ENCODE measurements at regions not wholly inside any gene's neighbourhood (a gene's known extent, or its start where the extent isn't known, plus 50 kb on each side); places are given as distances from the start of the nearest gene placed in this dataset.

GRCh38 chr2:120444691-120445240 lies 98.8 kb downstream of the INHBB start:
- TF ChIP-seq SIN3A (IDR thresholded peaks at IDR 0.05; ENCODE audit: borderline replicate concordance, insufficient read depth, low read length): no peak
- TF ChIP-seq POLR2AphosphoS5 (IDR thresholded peaks at IDR 0.05; ENCODE audit: low read depth, low read length): no peak
- no peak for TF ChIP-seq TAF1 (IDR thresholded peaks at IDR 0.05; ENCODE audit: borderline replicate concordance, insufficient read depth, low read length)

Data from PFSK-1 (cell line).